PC-9 (cell line): ENCODE measurements at regions not wholly inside any gene's neighbourhood (a gene's known extent, or its start where the extent isn't known, plus 50 kb on each side); places are given as distances from the start of the nearest gene placed in this dataset.

Experiments
- EZH2 ChIP-seq: fragments of 200-600 bp; sonication (generic); IDR thresholded peaks from 2 replicates; pipeline ENCODE4 v1.8.0; 2017; ENCODE audit warnings: antibody characterized with exemption, low read depth
- TF ChIP-seq, protein P1 (sequence below): fragments of 200-600 bp; sonication (generic); conservative IDR thresholded peaks from 2 replicates; pipeline ENCODE4 v1.6.1; 2017; ENCODE audit warnings: mixed run types, antibody characterized with exemption, mild to moderate bottlenecking, moderate library complexity

DNA sequence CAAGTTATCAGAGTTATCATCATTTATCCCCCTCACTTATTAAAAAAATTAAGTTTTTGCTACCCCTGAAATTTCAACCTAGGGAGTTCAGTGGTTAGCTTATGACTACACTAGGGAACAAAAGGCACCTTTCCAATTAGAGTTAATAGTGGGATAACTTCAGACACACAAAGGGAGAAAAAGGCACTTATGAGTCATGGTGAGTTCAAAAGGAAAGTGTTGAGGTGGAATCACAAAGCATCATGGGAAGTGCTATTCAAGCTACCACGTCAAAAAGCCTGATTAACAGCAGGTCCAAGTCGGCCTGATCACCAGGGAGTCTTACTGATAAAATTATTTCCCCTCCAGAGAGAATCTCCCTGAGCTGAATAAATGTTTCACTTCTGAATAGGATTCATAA lies 165.7 kb downstream of the C7orf25 start:
- no peak for TF ChIP-seq EZH2
- TF ChIP-seq, protein P1, sequence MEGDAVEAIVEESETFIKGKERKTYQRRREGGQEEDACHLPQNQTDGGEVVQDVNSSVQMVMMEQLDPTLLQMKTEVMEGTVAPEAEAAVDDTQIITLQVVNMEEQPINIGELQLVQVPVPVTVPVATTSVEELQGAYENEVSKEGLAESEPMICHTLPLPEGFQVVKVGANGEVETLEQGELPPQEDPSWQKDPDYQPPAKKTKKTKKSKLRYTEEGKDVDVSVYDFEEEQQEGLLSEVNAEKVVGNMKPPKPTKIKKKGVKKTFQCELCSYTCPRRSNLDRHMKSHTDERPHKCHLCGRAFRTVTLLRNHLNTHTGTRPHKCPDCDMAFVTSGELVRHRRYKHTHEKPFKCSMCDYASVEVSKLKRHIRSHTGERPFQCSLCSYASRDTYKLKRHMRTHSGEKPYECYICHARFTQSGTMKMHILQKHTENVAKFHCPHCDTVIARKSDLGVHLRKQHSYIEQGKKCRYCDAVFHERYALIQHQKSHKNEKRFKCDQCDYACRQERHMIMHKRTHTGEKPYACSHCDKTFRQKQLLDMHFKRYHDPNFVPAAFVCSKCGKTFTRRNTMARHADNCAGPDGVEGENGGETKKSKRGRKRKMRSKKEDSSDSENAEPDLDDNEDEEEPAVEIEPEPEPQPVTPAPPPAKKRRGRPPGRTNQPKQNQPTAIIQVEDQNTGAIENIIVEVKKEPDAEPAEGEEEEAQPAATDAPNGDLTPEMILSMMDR = no peak
